Testis (tissue), 2 donors: ENCODE measurements at regions not wholly inside any gene's neighbourhood (a gene's known extent, or its start where the extent isn't known, plus 50 kb on each side); places are given as distances from the start of the nearest gene placed in this dataset.

Source experiments
- DNase-seq: peaks from one replicate; pipeline ENCODE4 v3.0.0-alpha.2; 2019
- H3K27ac ChIP-seq, 2 donors: fragments of 200-600 bp; sonication (generic); one replicate each; pipeline ENCODE4 v1.5.1; 2019
- H3K27me3 ChIP-seq: fragments of 200-600 bp; sonication (generic); one replicate; pipeline ENCODE4 v1.5.1; 2019
- H3K36me3 ChIP-seq: fragments of 200-600 bp; sonication (generic); one replicate; pipeline ENCODE4 v1.5.1; 2017; ENCODE audit warnings: low read depth; ENCODE audit errors: missing control alignments
- H3K4me1 ChIP-seq: fragments of 200-600 bp; sonication (generic); one replicate; pipeline ENCODE4 v1.5.1; 2019
- H3K4me3 ChIP-seq, 2 donors: fragments of 200-600 bp; sonication (generic); one replicate each; pipeline ENCODE4 v1.5.1; 2017 to 2019
- H3K9me3 ChIP-seq: fragments of 200-600 bp; sonication (generic); one replicate; pipeline ENCODE4 v1.5.1; 2017
- CTCF ChIP-seq, 3 experiments: fragments of 450-650 bp in 2 of 3; fragments of 200-600 bp in 1 of 3; sonication (generic) in 1 of 3; IDR thresholded peaks; one replicate each; pipeline ENCODE4 v1.5.1; 2016 to 2019; ENCODE audit warnings: antibody characterized with exemption in 3 of 3, mild to moderate bottlenecking in 2 of 3, moderate library complexity in 1 of 3
- POLR2A ChIP-seq: fragments of 450-650 bp; IDR thresholded peaks from one replicate; pipeline ENCODE4 v1.6.1; 2017; ENCODE audit warnings: antibody characterized with exemption, mild to moderate bottlenecking, moderate library complexity
- WGBS, 2 donors: methylation state at CpG; one replicate each; pipeline ENCODE4 v1.1.5; 2018; 5-methylcytosine and 5-hydroxymethylcytosine counted together
- intact Hi-C: fragments of 100-400 bp; cut with DNase I; formaldehyde crosslinking; loops from one replicate; pipeline ENCODE4 v1.15.1; 2023; ENCODE audit warnings: low total_unique reads

GRCh38 chr2:42987112-42987922 lies 194.9 kb upstream of the HAAO start:
- no peaks in the 10 kb centered on the region for H3K27me3 ChIP-seq
- DNase-seq = no peak
- intact Hi-C loops = no loop called here
- WGBS, 2 donors = 92 to 96% methylated on average over 8 of the region's 8 CpGs
- no peak overlapping the region for H3K4me3 ChIP-seq
- no peaks in the 10 kb centered on the region for H3K9me3 ChIP-seq
- no peaks in the 10 kb centered on the region for H3K36me3 ChIP-seq
- TF ChIP-seq CTCF (IDR thresholded peaks at IDR 0.05) = no peak
- TF ChIP-seq POLR2A = no peak
- no peaks in the 10 kb centered on the region for H3K4me1 ChIP-seq
- no peak overlapping the region for H3K27ac ChIP-seq

DNA sequence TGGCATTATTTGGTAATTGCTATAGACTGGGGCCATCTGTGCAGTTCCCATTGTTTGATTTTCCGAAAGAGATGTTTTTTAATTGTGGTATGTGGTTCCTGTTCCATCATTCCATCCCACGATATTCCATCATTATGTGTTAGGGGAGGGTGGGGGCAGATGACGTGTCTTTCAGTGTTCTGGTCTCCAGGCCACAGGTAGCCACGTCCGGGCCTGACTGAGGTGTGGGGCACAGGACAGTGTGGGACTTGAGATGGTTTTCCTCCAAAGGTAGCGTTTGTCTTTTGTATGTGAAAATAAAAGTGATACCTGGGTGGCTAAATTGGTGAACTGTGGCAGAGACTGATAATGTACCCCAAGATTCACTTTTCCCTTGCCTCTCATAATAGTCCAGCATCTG lies 192.2 kb upstream of the HAAO start:
- Histone ChIP-seq H3K4me3 (no peak overlapping the region), H3K27me3 (no peaks in the 10 kb centered on the region), H3K36me3 (no peaks in the 10 kb centered on the region), H3K4me1 (no peaks in the 10 kb centered on the region), H3K27ac (no peak overlapping the region), H3K9me3 (no peaks in the 10 kb centered on the region)
- 82 to 91% methylated on average over 6 of the region's 6 CpGs for WGBS, 2 donors
- TF ChIP-seq POLR2A (no peak), CTCF (IDR thresholded peaks at IDR 0.05) (no peak)
- no peak for DNase-seq
- intact Hi-C loops = no loop called here

GRCh38 chr2:42984081-42984480 lies 191.7 kb upstream of the HAAO start:
- Histone ChIP-seq H3K27me3 (no peaks in the 10 kb centered on the region), H3K4me3 (no peak overlapping the region), H3K9me3 (no peaks in the 10 kb centered on the region), H3K4me1 (no peaks in the 10 kb centered on the region), H3K27ac (no peak overlapping the region), H3K36me3 (no peaks in the 10 kb centered on the region)
- TF ChIP-seq CTCF (IDR thresholded peaks at IDR 0.05) = no peak
- TF ChIP-seq POLR2A = no peak
- intact Hi-C loops = no loop called here
- DNase-seq = no peak
- WGBS, 2 donors = 80 to 90% methylated on average over 6 of the region's 6 CpGs

DNA sequence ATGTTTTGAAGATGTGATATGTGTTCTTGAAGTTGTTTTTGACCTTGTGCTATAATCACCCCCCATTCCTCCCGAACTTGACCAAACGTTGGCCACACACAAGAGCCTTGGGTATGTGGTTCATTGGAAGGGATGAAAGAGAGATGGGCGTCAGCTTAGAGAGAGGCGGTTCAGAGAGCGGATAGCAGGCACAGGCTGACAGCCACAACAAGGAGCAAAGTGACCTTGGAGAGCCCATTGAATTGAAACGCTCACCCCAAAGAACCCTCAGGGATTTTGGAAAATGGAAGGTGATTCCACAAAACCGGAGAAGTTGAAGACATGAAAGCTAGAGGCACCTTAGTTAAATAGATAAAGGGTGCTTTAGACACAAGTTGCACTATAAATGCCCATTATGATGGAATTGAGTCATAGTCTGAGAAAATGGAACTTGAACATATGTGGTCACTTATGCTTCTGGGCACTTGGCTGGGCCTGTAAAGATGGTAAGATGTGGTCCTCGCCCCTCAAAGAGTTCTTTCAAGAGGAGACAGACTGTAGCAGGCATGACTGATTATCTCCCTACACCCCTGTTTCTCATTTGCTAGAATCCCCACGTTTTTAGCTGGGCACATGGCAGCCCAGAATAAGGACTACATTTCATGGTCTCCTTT lies 188.5 kb upstream of the HAAO start:
- WGBS, 2 donors = 82 to 84% methylated on average over 9 of the region's 9 CpGs
- Histone ChIP-seq H3K36me3 (no peaks in the 10 kb centered on the region), H3K4me3 (no peak overlapping the region), H3K27me3 (no peaks in the 10 kb centered on the region), H3K27ac (no peak overlapping the region), H3K4me1 (no peaks in the 10 kb centered on the region), H3K9me3 (no peaks in the 10 kb centered on the region)
- TF ChIP-seq CTCF (IDR thresholded peaks at IDR 0.05) (no peak), POLR2A (no peak)
- DNase-seq = no peak
- intact Hi-C loops = no loop called here
